ENCODE measurements at regions not wholly inside any gene's neighbourhood (a gene's known extent, or its start where the extent isn't known, plus 50 kb on each side); places are given as distances from the start of the nearest gene placed in this dataset.

GRCh38 chr5:159866093-159866492 lies 50.2 kb upstream of the ADRA1B start:
- DNase-seq, result no peak
- TF ChIP-seq POLR2A (IDR thresholded peaks at IDR 0.05) (no peak), CTCF (IDR thresholded peaks at IDR 0.05) (no peak)
- Histone ChIP-seq H3K27ac (no peak overlapping the region), H3K9me3 (replicated peaks in 1 of 3) (no peaks in the 10 kb centered on the region), H3K36me3 (replicated peaks in 1 of 2) (no peaks in the 10 kb centered on the region), H3K4me1 (replicated peaks in 1 of 2) (no peaks in the 10 kb centered on the region), H3K4me3 (no peak overlapping the region), H3K27me3 (no peaks in the 10 kb centered on the region)
- intact Hi-C loops (cut with DNase I), result no loop called here
- 73 to 85% (median 76%) methylated on average over 5 of the region's 5 CpGs for WGBS, 4 donors
